OCI-M1 (cell line): ENCODE measurements at regions not wholly inside any gene's neighbourhood (a gene's known extent, or its start where the extent isn't known, plus 50 kb on each side); places are given as distances from the start of the nearest gene placed in this dataset.

Experiments used
- DNase-seq: peaks from one replicate; lab custom pipeline; 2025; lab: John Stamatoyannopoulos, UW

GRCh38 chr20:8073024-8073832 is 53.7 kb upstream of the TMX4 start:
- peak; percentile 53 for DNase-seq

- no peak for DNase-seq
These were observed 55.4 kb upstream of the TMX4 start for GRCh38 chr20:8074931-8075330.

GRCh38 chr20:8076306-8077136 is 55.5 kb upstream of the PLCB1 start:
- no peak for DNase-seq

- no peak for DNase-seq
These were observed 55.0 kb upstream of the PLCB1 start for GRCh38 chr20:8077137-8077466.

GRCh38 chr20:8078528-8078914 is 53.5 kb upstream of the PLCB1 start:
- DNase-seq = no peak

- no peak for DNase-seq
These were observed 52.1 kb upstream of the PLCB1 start for GRCh38 chr20:8079976-8080375.

GRCh38 chr20:8082025-8082424 is 50.0 kb upstream of the PLCB1 start:
- DNase-seq = no peak
